ENCODE measurements at regions not wholly inside any gene's neighbourhood (a gene's known extent, or its start where the extent isn't known, plus 50 kb on each side); places are given as distances from the start of the nearest gene placed in this dataset.
"Not testable (repeated sequence)": the region's sequence is repeated elsewhere in the genome, so short reads cannot be mapped to it uniquely, and the experiment has no call there.

- DNase-seq: peak; percentile 89
Observed at GRCh38 chr4:26048378-26048882, 134.4 kb downstream of the SMIM20 start.

- peak; percentile 59 for DNase-seq
Observed at GRCh38 chr4:26048950-26049349, 134.9 kb downstream of the SMIM20 start.

- DNase-seq: no peak
Observed at GRCh38 chr4:26049447-26049846, 135.4 kb downstream of the SMIM20 start.

GRCh38 chr4:26050212-26050643, 136.2 kb downstream of the SMIM20 start:
- DNase-seq: no peak

- no peak for DNase-seq
Observed at GRCh38 chr4:26050671-26051070, 136.7 kb downstream of the SMIM20 start.

GRCh38 chr4:26051240-26051639, 137.2 kb downstream of the SMIM20 start:
- DNase-seq: no peak

GRCh38 chr4:26052663-26053541, 138.9 kb downstream of the SMIM20 start:
- DNase-seq: no peak

GRCh38 chr4:26053761-26054160, 139.7 kb downstream of the SMIM20 start:
- DNase-seq: no peak

GRCh38 chr4:26055855-26056254, 141.8 kb downstream of the SMIM20 start:
- DNase-seq: no peak

GRCh38 chr4:26056406-26056805, 142.4 kb downstream of the SMIM20 start:
- no peak for DNase-seq

GRCh38 chr4:26057839-26058238, 143.8 kb downstream of the SMIM20 start:
- not testable (repeated sequence) for DNase-seq

GRCh38 chr4:26058537-26058936, 144.5 kb downstream of the SMIM20 start:
- DNase-seq: peak; percentile 61

GRCh38 chr4:26059391-26060154, 145.6 kb downstream of the SMIM20 start:
- DNase-seq: no peak

GRCh38 chr4:26060286-26060685, 146.3 kb downstream of the SMIM20 start:
- DNase-seq: no peak

- no peak for DNase-seq
Observed at GRCh38 chr4:26061248-26061986, 147.4 kb downstream of the SMIM20 start.

GRCh38 chr4:26062215-26062614, 148.2 kb downstream of the SMIM20 start:
- no peak for DNase-seq

- not testable (repeated sequence) for DNase-seq
Observed at GRCh38 chr4:26064009-26064408, 150.0 kb downstream of the SMIM20 start.

GRCh38 chr4:26065833-26066232, 151.8 kb downstream of the SMIM20 start:
- no peak for DNase-seq

- no peak for DNase-seq
Observed at GRCh38 chr4:26067035-26067434, 153.0 kb downstream of the SMIM20 start.

- no peak for DNase-seq
Observed at GRCh38 chr4:26069218-26069617, 155.2 kb downstream of the SMIM20 start.

GRCh38 chr4:26071688-26072087, 157.7 kb downstream of the SMIM20 start:
- no peak for DNase-seq

GRCh38 chr4:26073886-26074560, 160.0 kb downstream of the SMIM20 start:
- DNase-seq: no peak
